Naive B cell (primary cell): ENCODE measurements at regions not wholly inside any gene's neighbourhood (a gene's known extent, or its start where the extent isn't known, plus 50 kb on each side); places are given as distances from the start of the nearest gene placed in this dataset.

Experiments used
- ATAC-seq, 2 donors: fragments of 150-1000 bp; cut with Tn5 transposase; 2 replicates each; pipeline ENCODE4 v1.10.0; 2021; ENCODE audit warnings: low read depth in 2 of 2, mild to moderate bottlenecking in 2 of 2, moderate library complexity in 2 of 2
- DNase-seq: peaks from one replicate; pipeline ENCODE4 v3.0.0; 2022
- H3K27ac Mint-ChIP-seq, 6 donors: one replicate each; pipeline ENCODE4 v1.8.0; 2020 to 2022; ENCODE audit warnings: mild to moderate bottlenecking in 6 of 6, mixed read lengths in 6 of 6, moderate library complexity in 5 of 6, inconsistent platforms in 2 of 6
- H3K27me3 Mint-ChIP-seq, 3 donors: one replicate each; pipeline ENCODE4 v1.8.0; 2021 to 2022; ENCODE audit warnings: mixed read lengths in 3 of 3, mild to moderate bottlenecking in 1 of 3
- H3K36me3 Mint-ChIP-seq, 2 donors: one replicate each; pipeline ENCODE4 v1.8.0; 2020 to 2022; ENCODE audit warnings: mixed read lengths in 2 of 2, inconsistent platforms in 1 of 2, mild to moderate bottlenecking in 1 of 2
- H3K4me1 Mint-ChIP-seq, 3 donors: one replicate each; pipeline ENCODE4 v1.8.0; 2020 to 2022; ENCODE audit warnings: mixed read lengths in 3 of 3, inconsistent platforms in 1 of 3, mild to moderate bottlenecking in 1 of 3, moderate library complexity in 1 of 3
- H3K4me3 Mint-ChIP-seq, 8 donors: one replicate each; pipeline ENCODE4 v1.8.0; 2020 to 2022; ENCODE audit warnings: mild to moderate bottlenecking in 8 of 8, mixed read lengths in 8 of 8, moderate library complexity in 8 of 8, inconsistent platforms in 2 of 8
- H3K9me3 Mint-ChIP-seq, 7 donors: one replicate each; pipeline ENCODE4 v1.8.0; 2020 to 2022; ENCODE audit warnings: mixed read lengths in 7 of 7, mild to moderate bottlenecking in 5 of 7, inconsistent platforms in 2 of 7, moderate library complexity in 1 of 7

- H3K27me3 Mint-ChIP-seq: peaks cover under 1 to 34% (median 21%) of the 10 kb centered on the region in 3 donors
- peak overlapping the region in 1 of 6 donors; percentile 40 for H3K27ac Mint-ChIP-seq
- ATAC-seq (no peak), DNase-seq (no peak)
- no peaks in the 10 kb centered on the region for H3K36me3 Mint-ChIP-seq
- H3K4me1 Mint-ChIP-seq: no peaks in the 10 kb centered on the region
- H3K4me3 Mint-ChIP-seq: no peak overlapping the region
- H3K9me3 Mint-ChIP-seq: peaks cover 0 to 4% (median 0%) of the 10 kb centered on the region in 7 donors
Observed at GRCh38 chr3:120502116-120502515, 51.3 kb upstream of the FSTL1 start.
